NCI-H1105 (cell line): ENCODE measurements at regions not wholly inside any gene's neighbourhood (a gene's known extent, or its start where the extent isn't known, plus 50 kb on each side); places are given as distances from the start of the nearest gene placed in this dataset.
"Not testable (repeated sequence)": the region's sequence is repeated elsewhere in the genome, so short reads cannot be mapped to it uniquely, and the experiment has no call there.

ENCODE experiments used
- DNase-seq: peaks from one replicate; lab custom pipeline; 2025; lab: John Stamatoyannopoulos, UW

DNA sequence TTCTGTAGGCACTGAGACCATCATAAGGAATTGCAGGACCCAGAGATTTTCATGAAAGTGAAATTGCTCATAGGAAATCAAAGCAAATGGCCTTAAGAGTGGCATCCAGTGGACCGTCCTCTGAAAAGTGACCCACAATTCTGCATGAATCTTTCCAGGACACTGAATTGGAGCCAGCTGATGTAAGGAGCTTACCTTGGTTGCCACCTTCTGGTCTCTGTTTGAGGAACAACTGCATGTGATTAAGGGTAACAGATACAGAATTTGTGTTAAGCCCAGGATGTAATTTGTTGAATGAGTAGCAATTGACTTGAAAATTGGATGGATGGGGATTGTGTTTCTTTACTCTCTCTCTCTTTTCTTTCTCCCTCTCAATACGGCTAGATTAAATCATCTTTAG is 49.9 kb upstream of the GAS1 start:
- no peak for DNase-seq

DNA sequence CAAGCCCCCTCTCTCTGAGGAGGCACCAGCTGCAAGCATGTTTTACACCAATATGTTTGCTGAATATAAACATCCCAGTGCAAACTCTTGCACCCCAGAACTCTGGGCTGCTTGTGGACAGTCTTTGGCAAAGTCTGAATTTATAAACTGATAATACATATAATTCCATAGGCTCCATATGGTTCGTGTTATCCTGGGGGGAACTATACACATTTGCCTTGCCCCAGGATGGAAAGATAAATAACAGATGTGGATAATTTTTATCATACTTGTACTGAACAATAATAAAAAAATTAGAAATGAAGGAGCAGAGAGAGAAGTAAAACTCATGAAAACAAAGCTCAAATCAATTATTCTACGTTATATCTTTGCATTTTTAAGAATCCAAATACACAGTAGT is 50.6 kb upstream of the GAS1 start:
- no peak for DNase-seq

DNA sequence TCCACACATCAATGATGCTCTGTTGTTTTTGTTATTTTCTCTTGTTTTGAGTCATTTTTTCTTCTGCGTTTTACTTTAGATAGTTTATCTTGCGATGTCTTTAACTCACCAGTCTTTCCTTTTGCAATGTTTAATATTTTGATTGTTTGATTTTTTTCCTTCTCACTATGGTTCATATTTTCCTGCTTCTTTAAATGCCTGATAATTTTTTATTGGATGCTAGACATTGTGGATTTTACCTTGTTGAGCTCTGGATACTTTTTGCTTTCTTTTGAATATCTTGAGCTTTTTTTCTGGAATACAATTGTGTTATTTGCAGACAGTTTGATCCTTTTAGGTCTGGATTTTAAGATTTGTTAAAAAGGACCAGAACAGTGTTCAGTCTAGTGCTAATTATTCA is 55.2 kb upstream of the GAS1 start:
- DNase-seq = no peak

DNA sequence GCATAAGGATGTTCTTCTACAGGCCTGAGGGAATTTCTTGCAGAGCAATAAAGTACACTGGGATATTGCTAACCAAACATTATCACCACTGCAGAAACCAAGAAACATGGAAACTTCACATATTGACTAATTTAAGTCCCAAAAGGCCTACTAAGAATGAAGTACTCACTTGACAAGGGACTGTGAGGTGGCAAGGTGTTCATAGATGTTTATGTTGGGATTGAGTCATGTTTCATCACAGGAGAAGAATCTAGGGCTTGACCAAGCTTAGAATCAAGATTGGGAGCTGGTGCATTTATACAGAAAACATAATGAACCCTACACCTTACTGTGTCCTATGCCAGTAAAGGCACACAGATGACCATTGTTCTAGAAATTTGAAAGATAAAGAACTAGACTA is 56.7 kb upstream of the GAS1 start:
- no peak for DNase-seq

DNA sequence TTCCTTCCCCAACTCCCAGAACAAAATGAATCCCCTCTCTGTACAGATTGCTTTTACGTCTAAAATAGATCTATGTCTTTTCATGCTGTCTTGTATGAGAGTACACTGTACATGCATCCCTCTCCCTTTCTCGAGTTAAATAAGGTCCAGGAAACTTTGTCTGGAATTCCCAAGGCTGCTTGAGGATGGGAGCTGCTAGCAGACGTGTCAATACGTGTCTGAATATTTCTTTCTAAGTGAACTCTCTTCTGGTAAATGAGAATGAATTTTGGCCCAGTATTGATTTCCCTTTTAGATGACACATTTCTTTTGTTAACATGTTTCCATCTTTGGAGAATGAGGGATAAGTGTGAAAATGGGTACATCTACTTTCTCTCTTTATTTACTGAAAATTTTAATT is 59.6 kb upstream of the GAS1 start:
- no peak for DNase-seq

DNA sequence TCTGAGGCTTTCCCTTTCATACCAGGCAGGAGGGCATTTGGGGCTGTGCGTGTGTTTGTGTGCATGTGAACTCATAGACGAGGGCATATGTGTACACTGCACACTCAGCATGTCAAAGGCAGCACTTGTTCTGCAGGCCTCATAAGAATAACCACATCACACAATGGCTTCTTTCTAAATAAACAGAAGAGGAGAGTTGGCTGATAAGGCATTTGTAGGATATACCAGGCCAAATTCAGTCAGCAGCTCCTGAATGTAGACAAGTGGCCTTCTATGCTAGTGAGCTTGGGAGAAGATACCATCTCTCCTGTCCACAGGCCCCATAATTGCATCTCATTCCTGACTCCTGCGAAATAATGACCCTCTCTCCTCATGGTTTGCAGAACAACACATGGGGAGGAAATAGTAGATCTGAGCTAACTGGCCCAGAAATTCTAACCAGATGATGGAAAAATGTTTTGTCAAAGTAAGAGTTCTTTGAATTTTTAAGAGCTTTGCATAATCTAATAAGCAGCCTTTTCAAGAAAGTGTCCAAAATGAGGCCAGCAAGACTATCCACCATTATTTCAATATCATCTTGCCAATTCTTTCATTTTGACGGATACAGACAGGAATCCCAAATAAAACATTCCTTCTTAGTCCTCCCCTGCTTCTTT is 60.5 kb upstream of the GAS1 start:
- DNase-seq = no peak

DNA sequence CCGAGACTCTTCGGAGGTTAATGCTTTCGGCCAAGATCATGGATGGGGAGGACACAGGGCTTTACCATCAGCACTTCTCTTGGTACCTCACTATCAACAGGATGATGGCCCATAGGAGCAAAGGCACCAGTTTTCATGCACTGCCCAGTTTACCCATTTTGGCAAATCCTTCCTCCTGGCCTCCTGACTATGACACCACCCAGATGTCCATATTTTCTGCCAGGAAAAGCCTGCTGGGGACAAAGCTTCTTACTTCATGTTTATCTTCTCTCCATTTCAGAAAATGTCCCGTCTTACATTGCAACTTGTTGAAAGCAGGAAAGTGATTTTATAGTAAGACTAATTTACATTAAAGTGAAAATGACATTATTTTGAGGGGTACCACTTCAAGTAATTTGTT is 61.4 kb upstream of the GAS1 start:
- DNase-seq = no peak

DNA sequence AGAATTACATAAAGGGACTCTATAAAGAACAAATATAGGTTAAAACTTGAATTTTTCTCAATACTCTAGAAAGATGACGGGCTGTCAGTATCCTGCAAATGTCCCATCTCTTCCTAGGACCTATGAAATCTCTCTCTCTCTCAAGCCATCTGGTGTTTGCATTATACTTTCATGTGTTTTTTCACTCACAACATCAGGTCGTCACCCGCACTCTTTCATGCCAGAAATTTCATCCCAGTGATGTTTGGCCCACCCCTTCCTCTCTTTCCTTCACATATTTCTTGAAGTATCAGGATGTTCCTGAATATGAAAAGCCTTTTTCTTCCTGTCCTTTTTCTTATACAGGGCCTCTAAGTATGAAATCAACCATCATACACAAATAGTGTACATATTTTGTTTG is 63.3 kb upstream of the GAS1 start:
- DNase-seq = no peak

DNA sequence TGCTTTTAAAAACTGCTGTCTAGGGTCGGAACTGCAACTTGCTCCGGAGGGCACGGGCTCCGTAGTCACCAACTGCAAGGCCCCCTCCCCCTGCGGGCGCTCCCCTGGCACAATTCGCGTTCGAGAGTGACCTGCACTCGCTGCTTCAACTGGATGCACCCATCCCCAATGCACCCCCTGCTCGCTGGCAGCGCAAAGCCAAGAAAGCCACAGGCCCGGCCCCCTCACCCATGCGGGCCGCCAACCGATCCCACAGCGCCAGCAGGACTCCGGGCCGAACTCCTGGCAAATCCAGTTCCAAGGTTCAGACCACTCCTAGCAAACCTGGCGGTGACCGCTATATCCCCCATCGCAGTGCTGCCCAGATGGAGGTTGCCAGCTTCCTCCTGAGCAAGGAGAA is 64.2 kb upstream of the GAS1 start:
- no peak for DNase-seq

DNA sequence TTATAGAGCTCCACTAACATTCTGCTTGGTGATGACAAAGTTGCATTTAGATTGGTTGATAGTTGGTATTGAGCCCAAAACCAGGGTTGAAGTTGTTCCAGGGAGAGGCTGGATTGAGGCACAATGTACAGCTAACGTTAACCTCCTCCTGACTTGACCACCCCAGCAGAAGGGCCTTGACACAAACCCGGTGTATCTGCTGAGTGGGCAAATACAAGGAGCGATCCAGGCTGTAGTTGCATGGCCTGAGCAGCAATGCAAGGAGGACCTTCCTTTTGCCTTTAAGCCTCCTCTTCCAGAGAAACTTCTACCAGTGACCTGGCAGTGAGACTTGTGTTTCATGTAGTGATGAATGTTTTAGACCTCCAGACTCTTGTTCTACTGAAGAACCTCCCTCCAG is 66.2 kb upstream of the GAS1 start:
- no peak for DNase-seq

DNA sequence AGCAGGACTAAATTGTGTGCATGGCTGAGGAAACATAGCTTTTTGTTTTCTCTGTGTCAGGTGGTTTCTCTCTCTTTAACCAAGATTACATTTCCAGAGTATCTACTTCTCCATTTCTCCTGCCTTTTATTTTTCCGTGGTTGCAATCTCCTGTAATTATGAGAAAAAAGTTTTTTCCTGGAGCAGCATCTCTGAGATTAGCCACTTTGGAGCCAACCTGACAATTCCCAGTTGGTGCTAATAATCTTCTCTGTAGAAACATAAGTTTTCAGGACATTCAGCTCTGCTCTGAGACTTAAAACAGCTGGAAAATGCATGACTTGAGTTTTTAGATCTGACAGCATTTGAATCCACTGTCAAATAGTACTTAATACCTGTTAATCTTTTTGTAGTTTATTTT is 67.1 kb upstream of the GAS1 start:
- no peak for DNase-seq

DNA sequence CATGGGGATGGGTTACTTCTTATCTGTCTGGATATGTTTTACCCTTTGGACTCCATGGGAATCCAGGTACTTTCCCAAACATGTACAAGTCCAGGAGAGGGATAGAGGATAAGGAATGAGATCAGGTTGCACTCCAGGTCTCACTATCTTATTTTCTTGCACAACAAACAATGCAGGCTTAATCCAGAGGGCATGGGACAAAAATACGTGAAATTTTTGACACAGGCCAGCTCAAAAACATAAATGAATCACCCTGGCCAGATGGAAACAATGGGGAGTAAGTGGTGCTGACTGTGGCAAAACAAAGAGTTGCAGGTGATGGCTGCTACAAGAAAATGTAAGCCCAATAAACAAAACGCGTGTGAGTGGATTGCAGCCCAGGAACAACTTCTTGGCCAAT is 69.4 kb upstream of the GAS1 start:
- DNase-seq = no peak

DNA sequence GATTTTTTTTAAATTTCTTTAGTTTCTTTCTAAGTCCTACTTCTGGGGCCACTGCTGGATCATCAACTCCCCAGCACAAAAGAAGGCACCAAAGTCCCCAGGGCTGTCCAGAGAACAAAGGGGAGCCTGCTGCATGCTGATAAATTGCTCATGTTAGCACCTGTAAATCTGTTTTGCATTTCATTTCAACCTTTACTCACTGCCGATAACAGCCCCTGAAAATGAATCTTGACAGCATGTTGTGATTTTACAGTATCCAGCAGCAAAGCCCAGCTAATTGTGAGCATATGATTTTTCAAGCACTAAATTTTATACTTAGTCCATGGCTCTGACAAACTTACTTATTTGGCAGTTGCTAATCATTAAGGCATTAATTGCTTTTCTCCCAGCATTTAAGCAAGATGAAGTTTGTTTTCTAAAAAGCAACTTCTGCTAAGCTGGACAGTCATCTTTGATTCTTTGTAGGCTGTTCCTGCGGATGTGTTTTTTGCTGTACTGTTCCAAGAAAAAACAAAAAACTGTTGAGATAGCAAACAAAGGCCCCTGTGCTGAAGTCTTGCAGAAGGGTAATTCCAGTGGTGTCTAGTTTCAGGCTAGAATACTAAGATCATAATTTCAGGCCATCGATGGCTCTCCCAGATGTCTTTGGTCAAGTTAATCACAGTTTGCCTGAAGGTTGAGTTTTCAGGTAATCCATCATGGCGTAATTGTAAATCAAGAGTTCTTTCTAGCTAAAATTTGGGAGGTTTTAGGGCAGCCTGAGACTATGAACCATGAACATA is 73.1 kb upstream of the GAS1 start:
- no peak for DNase-seq

DNA sequence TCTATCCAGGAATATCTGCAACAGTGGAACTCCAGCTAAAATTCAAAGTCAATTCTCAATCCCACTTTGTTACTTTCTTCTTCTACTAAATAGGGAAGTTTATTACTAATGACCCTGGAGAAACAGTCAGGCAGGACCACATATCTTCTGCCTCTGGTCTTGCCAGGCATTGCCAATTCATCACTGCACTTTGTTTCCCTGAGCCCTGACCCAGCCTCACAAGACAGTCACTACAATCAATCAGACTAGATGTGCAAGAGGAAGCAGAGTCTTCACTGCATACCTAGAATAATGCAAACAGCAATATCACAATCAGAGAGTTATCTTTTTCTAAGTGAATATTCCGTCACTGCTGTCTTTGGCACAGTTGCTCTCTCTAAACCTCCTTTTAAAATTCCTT is 74.9 kb upstream of the GAS1 start:
- no peak for DNase-seq

DNA sequence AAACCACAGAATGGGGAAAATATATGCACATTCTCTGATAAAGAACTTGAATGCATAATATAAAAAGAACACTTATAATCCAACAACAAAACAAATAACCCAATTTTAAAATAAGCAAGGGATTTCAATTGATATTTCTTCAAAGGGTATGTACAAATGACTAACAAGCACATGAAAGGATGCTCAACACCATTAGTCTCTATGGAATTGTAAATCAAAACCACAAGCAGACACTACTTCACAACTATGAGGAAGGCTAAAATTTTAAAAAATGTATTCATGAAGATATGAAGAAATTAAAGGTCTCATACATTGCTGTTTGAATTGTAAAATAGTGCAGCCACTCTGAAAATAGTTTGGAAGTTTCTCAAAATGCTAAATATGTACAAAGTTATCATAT is 78.9 kb upstream of the GAS1 start:
- no peak for DNase-seq

DNA sequence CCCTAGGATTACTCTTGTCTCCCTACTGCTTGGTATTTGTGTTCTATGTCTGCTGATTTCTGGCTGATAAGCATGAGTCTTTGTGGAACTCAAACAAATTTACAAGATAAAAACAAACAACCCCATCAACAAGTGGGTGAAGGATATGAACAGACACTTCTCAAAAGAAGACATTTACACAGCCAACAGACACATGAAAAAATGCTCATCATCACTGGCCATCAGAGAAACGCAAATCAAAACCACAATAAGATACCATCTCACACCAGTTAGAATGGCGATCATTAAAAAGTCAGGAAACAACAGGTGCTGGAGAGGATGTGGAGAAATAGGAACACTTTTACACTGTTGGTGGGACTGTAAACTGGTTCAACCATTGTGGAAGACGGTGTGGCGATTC is 81.5 kb upstream of the GAS1 start:
- not testable (repeated sequence) for DNase-seq

DNA sequence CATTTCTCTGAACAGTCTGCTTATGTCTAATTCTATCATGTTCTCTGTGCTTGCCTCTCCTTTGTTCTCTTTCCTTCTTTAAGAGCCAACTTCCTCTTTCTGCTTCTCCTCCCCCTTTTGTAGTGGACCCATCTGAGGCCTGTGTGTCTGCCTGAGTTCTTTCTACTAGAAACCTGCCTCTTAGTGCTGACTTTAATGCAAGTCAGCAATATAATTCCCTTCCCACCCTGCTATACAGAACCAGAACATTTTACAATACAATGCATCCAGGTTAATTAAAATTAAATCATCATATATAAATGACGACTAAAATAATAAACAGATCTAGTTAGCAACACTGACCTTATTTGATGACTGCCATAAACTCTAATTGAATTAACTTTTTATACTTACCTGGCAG is 82.6 kb upstream of the GAS1 start:
- DNase-seq = no peak

DNA sequence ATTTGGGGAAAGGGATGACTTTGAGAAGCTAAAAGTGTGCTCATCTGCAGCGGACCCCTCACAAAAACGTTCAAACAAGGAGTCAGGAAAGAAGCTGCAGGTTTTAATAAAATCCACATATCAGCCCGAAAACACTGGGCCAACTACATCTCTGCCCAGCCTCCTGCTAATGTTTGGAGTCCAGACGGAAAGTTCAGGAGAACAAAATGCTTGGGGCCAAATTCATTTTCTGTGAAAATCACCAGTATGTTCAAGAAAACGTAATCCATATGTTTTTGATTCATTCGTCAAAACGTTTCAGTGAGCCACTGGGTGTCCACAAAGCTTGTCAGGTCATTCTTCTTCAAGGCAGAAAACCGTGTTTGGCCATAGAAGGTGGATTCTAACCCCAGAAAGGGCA is 87.5 kb upstream of the GAS1 start:
- DNase-seq = no peak

DNA sequence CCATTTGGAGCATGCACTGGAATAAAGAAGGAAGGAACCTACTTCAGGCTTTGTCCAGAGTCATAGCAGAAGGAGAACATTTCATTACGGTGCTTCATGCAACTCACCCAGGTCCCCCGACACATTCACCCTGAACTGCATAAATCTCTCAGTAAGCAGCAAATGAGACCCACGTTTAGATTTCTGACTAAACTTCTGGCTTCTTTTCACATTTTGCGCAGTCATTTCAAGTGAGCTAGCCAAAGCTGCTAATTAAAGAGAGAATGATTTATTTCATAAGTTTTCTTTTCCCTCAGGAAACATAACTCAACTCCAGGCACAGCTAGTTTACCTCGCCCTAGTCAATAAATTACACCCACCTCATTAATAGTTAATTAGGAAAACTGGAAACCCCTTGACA is 88.6 kb upstream of the GAS1 start:
- no peak for DNase-seq

DNA sequence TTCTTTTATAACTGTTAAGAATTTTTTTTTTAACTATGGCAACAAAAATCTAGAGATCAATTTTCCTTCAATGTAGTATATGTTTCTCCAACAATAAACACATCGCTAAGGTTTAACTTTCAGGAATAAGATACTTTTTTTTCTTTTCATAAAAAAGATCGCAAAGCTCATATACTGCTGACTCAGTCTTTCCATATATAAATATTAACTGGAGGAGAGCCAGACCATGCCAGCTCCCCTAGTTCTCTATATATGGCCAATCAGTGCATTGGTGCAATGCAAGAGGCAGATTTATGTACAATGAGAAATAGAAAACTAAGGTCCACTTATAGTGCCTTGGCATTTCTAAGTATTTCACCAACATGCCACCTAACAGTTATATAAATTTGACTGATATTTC is 89.2 kb upstream of the GAS1 start:
- DNase-seq = no peak

DNA sequence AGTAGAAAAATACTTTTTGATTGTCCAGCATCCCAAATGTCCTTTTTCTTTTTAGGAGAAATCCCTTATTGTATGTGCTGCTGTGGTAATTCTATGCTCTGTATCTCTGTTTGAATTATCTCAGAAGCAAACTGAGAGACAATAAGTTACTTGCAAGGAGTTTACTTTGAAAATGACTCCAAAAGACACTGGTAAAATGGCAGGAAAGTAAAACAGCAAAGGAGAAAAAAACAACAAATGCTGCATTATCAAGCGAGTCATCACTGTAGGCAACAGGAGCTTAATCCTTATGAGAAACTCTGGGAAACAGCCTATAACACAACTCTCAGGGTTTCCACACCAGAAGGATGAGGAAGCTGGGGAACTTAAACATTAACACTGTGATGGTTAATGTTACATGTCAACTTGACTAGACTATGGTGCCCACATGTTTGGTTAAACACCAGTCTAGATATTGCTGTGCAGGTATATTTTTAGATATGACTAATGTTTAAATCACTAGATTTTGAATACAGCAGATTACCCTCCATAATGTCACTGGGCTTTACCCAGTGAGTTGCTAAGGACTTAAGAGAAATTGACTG is 92.6 kb upstream of the GAS1 start:
- no peak for DNase-seq

DNA sequence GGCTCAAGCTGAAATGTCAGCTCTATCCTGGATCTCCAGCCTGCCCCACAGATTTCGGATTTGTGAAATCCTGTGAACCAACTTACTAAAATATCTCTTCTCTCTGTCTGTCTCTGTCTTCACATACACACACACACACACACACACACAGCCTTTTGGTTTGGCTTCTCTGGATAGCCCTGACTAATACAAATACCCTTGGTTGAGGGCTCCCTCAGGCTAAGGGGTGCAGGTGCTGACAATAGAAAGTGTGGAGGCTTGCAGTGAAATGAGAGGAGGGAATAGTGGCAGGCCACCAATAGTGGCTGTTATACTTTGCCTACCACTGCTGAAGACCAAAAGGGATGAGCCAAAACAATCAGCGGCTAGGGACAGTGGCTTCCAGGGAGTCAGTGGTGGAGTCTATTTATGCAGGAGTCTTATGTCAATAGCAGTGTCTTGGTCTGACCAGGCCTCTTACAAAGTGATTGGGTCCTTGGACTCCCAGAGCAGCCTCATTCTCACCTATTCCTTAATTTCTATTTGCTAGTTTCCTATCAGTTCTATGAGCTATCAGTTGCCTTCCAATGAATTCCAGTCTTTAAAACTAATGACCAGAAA is 93.2 kb upstream of the GAS1 start:
- DNase-seq = no peak

DNA sequence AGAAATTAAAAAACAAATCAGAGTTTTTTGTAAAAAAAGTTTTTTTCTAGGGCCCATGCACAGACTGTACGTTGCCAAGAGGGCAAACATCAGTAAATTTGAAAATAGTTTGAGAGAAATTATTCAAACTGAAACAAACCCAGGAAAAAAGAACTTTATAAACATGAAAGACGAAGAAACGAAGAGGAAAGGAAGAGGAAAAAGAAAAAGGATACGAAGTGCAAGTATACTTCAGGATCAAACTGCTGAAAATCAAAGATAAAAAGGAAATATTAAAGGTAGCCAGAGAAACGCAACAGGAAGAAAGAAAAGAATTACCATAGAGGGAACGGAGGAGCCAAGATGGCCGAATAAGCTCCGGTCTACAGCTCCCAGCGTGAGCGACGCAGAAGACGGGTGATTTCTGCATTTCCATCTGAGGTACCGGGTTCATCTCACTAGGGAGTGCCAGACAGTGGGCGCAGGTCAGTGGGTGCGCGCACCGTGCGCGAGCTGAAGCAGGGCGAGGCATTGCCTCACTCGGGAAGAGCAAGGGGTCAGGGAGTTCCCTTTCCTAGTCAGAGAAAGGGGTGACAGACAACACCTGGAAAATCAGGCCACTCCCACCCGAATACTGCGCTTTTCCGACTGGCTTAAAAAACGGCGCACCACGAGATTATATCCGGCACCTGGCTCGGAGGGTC is 94.4 kb upstream of the GAS1 start:
- DNase-seq = peak; percentile 34
